ENCODE measurements at regions not wholly inside any gene's neighbourhood (a gene's known extent, or its start where the extent isn't known, plus 50 kb on each side); places are given as distances from the start of the nearest gene placed in this dataset.

GRCh38 chr11:122453586-122453985, 201.9 kb upstream of the UBASH3B start:
- intact Hi-C loops (cut with micrococcal nuclease): no loop called here
- no TSS peak for BruUV-seq (replicated peaks)
- Histone ChIP-seq H3K27ac (ENCODE audit: low read length) (no peak overlapping the region), H3K9me3 (ENCODE audit: low read length) (no peaks in the 10 kb centered on the region), H3K4me1 (ENCODE audit: insufficient read depth, low read length) (no peaks in the 10 kb centered on the region), H3K27me3 (ENCODE audit: low read length) (peaks cover 78% of the 10 kb centered on the region), H3K4me2 (ENCODE audit: low read length) (no peak overlapping the region), H2AFZ (ENCODE audit: low read length) (no peak overlapping the region), H3K9ac (ENCODE audit: low read length) (no peak overlapping the region), H3K36me3 (ENCODE audit: low read depth, low read length) (no peaks in the 10 kb centered on the region), H3F3A (ENCODE audit: low read length, unreplicated experiment) (no peaks in the 10 kb centered on the region), H3K79me2 (ENCODE audit: low read length) (no peaks in the 10 kb centered on the region), H4K20me1 (ENCODE audit: low read length) (no peaks in the 10 kb centered on the region), H3K9me2 (replicated peaks; ENCODE audit: low read length) (no peaks in the 10 kb centered on the region), H3K4me3 (ENCODE audit: low read length) (no peak overlapping the region)
- no peak for DNase-seq
- no peak for TF ChIP-seq EZH2phosphoT487 (IDR thresholded peaks at IDR 0.05; ENCODE audit: borderline replicate concordance, low read length)
- no peak for TF ChIP-seq EZH2 (IDR thresholded peaks at IDR 0.05; ENCODE audit: low read length, unreplicated experiment)
- TF ChIP-seq, protein P1, sequence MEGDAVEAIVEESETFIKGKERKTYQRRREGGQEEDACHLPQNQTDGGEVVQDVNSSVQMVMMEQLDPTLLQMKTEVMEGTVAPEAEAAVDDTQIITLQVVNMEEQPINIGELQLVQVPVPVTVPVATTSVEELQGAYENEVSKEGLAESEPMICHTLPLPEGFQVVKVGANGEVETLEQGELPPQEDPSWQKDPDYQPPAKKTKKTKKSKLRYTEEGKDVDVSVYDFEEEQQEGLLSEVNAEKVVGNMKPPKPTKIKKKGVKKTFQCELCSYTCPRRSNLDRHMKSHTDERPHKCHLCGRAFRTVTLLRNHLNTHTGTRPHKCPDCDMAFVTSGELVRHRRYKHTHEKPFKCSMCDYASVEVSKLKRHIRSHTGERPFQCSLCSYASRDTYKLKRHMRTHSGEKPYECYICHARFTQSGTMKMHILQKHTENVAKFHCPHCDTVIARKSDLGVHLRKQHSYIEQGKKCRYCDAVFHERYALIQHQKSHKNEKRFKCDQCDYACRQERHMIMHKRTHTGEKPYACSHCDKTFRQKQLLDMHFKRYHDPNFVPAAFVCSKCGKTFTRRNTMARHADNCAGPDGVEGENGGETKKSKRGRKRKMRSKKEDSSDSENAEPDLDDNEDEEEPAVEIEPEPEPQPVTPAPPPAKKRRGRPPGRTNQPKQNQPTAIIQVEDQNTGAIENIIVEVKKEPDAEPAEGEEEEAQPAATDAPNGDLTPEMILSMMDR (conservative IDR thresholded peaks at IDR 0.05; ENCODE audit: low read depth, low read length): no peak
- CTCF ChIA-PET: no interaction called here
- POLR2A ChIA-PET (ENCODE audit: unreplicated experiment): no interaction called here
- ATAC-seq: no peak

DNA sequence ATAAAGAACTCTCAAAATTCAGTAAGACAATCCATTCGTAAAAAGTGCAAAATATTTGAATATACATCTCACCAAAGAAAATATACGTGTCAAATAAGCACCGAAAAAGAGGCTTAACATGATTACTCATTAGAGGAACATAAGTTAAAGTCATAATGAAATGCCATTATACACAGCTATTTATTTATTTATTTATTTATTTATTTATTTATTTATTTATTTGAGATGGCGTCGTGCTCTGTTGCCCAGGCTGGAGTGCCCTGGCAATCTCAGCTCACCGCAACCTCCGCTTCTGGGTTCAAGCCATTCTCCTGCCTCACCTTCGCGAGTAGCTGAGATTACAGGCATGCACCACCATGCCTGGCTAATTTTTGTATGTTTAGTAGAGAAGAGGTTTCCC, 203.6 kb upstream of the UBASH3B start:
- Histone ChIP-seq H3K27me3 (ENCODE audit: low read length) (peaks cover 89% of the 10 kb centered on the region), H2AFZ (ENCODE audit: low read length) (no peak overlapping the region), H3K4me3 (ENCODE audit: low read length) (no peak overlapping the region), H3K36me3 (ENCODE audit: low read depth, low read length) (no peaks in the 10 kb centered on the region), H3K4me2 (ENCODE audit: low read length) (no peak overlapping the region), H3K9me3 (ENCODE audit: low read length) (no peaks in the 10 kb centered on the region), H3K27ac (ENCODE audit: low read length) (no peak overlapping the region), H4K20me1 (ENCODE audit: low read length) (no peaks in the 10 kb centered on the region), H3K9me2 (replicated peaks; ENCODE audit: low read length) (no peaks in the 10 kb centered on the region), H3K9ac (ENCODE audit: low read length) (no peak overlapping the region), H3F3A (ENCODE audit: low read length, unreplicated experiment) (no peaks in the 10 kb centered on the region), H3K4me1 (ENCODE audit: insufficient read depth, low read length) (no peaks in the 10 kb centered on the region), H3K79me2 (ENCODE audit: low read length) (no peaks in the 10 kb centered on the region)
- CTCF ChIA-PET: no interaction called here
- no peak for DNase-seq
- TF ChIP-seq EZH2phosphoT487 (IDR thresholded peaks at IDR 0.05; ENCODE audit: borderline replicate concordance, low read length) (no peak), EZH2 (IDR thresholded peaks at IDR 0.05; ENCODE audit: low read length, unreplicated experiment) (no peak)
- TF ChIP-seq, protein P1 (conservative IDR thresholded peaks at IDR 0.05; ENCODE audit: low read depth, low read length): no peak
- intact Hi-C loops (cut with micrococcal nuclease): no loop called here
- no TSS peak for BruUV-seq (replicated peaks)
- POLR2A ChIA-PET (ENCODE audit: unreplicated experiment): no interaction called here
- ATAC-seq: no peak

- no peaks in the 10 kb centered on the region for H3K36me3 ChIP-seq (ENCODE audit: low read depth, low read length)
- ChIA-PET CTCF (no interaction called here), POLR2A (ENCODE audit: unreplicated experiment) (no interaction called here)
- no peaks in the 10 kb centered on the region for H3K9me3 ChIP-seq (ENCODE audit: low read length)
- DNase-seq (no peak), ATAC-seq (no peak)
- H3K4me3 ChIP-seq (ENCODE audit: low read length): no peak overlapping the region
- H3K9ac ChIP-seq (ENCODE audit: low read length): no peak overlapping the region
- no peaks in the 10 kb centered on the region for H4K20me1 ChIP-seq (ENCODE audit: low read length)
- TF ChIP-seq EZH2phosphoT487 (IDR thresholded peaks at IDR 0.05; ENCODE audit: borderline replicate concordance, low read length) (no peak), EZH2 (IDR thresholded peaks at IDR 0.05; ENCODE audit: low read length, unreplicated experiment) (no peak)
- TF ChIP-seq, protein P1 (conservative IDR thresholded peaks at IDR 0.05; ENCODE audit: low read depth, low read length): no peak
- no peaks in the 10 kb centered on the region for H3K79me2 ChIP-seq (ENCODE audit: low read length)
- H3K27me3 ChIP-seq (ENCODE audit: low read length): peaks cover 84% of the 10 kb centered on the region
- no peaks in the 10 kb centered on the region for H3K4me1 ChIP-seq (ENCODE audit: insufficient read depth, low read length)
- intact Hi-C loops (cut with micrococcal nuclease): no loop called here
- no peak overlapping the region for H3K4me2 ChIP-seq (ENCODE audit: low read length)
- no peak overlapping the region for H2AFZ ChIP-seq (ENCODE audit: low read length)
- no peak overlapping the region for H3K27ac ChIP-seq (ENCODE audit: low read length)
- no TSS peak for BruUV-seq (replicated peaks)
- H3F3A ChIP-seq (ENCODE audit: low read length, unreplicated experiment): no peaks in the 10 kb centered on the region
- no peaks in the 10 kb centered on the region for H3K9me2 ChIP-seq (replicated peaks; ENCODE audit: low read length)
Observed at GRCh38 chr11:122441666-122442035, 213.9 kb upstream of the UBASH3B start.

Measured in PC-3 (cell line).